Adrenal gland (tissue), 9 donors: ENCODE measurements at regions not wholly inside any gene's neighbourhood (a gene's known extent, or its start where the extent isn't known, plus 50 kb on each side); places are given as distances from the start of the nearest gene placed in this dataset.
"Not testable (repeated sequence)": the region's sequence is repeated elsewhere in the genome, so short reads cannot be mapped to it uniquely, and the experiment has no call there.

Experiments
- DNase-seq, 7 donors: peaks; one replicate each; pipeline ENCODE4 v3.0.0-alpha.2; 2019 to 2020
- H3K27ac ChIP-seq, 5 donors: fragments of 200-600 bp; sonication (generic) in 4 of 5; 1 replicate in 3 of 5; 2 replicates in 2 of 5; pipeline versions ENCODE4 v1.5.1 to v1.8.0; 2016 to 2020; ENCODE audit warnings: mild to moderate bottlenecking in 1 of 5
- H3K27me3 ChIP-seq: fragments of 200-600 bp; 2 replicates; pipeline ENCODE4 v1.8.0; 2021
- H3K36me3 ChIP-seq, 2 donors: fragments of 200-600 bp; replicated peaks in 1 of 2; 1 replicate in 1 of 2; 2 replicates in 1 of 2; pipeline versions ENCODE4 v1.5.1 to v1.8.0; 2018 to 2022
- H3K4me1 ChIP-seq, 2 donors: fragments of 200-600 bp; replicated peaks in 1 of 2; 1 replicate in 1 of 2; 2 replicates in 1 of 2; pipeline versions ENCODE4 v1.5.1 to v1.8.0; 2018 to 2021
- H3K4me3 ChIP-seq, 4 donors: fragments of 200-600 bp; sonication (generic) in 3 of 4; one replicate each; pipeline ENCODE4 v1.5.1; 2016 to 2018
- H3K9me3 ChIP-seq, 3 donors: fragments of 200-600 bp; sonication (generic) in 1 of 3; replicated peaks in 1 of 3; 1 replicate in 2 of 3; 2 replicates in 1 of 3; pipeline versions ENCODE4 v1.5.1 to v1.8.0; 2016 to 2021
- POLR2A ChIP-seq, 2 donors: fragments of 450-650 bp; IDR thresholded peaks; one replicate each; pipeline ENCODE4 v1.6.1; 2017; ENCODE audit warnings: antibody characterized with exemption in 2 of 2, mild to moderate bottlenecking in 2 of 2, moderate library complexity in 1 of 2
- WGBS, 4 donors: extraction: QIAGEN DNeasy Blood & Tissue Kit in 2 of 4; methylation state at CpG; one replicate each; pipeline versions ENCODE4 v1.1.5 to v1.1.7; 2013 to 2017; 5-methylcytosine and 5-hydroxymethylcytosine counted together
- intact Hi-C, 2 donors: fragments of 100-400 bp; cut with DNase I; formaldehyde crosslinking; loops; one replicate each; pipeline versions ENCODE4 v1.14.1 to v1.15.0; 2022 to 2023
- TF ChIP-seq, protein P1 (sequence below), 6 experiments: fragments of 450-650 bp in 4 of 6; fragments of 200-600 bp in 2 of 6; sonication (generic) in 1 of 6; IDR thresholded peaks; 1 replicate in 5 of 6; 2 replicates in 1 of 6; pipeline versions ENCODE4 v1.5.1 to v1.8.0; 2016 to 2021; ENCODE audit warnings: antibody characterized with exemption in 6 of 6, mild to moderate bottlenecking in 2 of 6, moderate library complexity in 1 of 6
- donor health status: healthy with polysubstance abuse.
- donor health status: Bipolar disorder and iron deficiency.
- donor health status: DM: yes; HTN: yes; CAD: no.
- donor health status: DM: no; HTN: no; CAD: no.
- donor health status: DM: no; HTN: no; CAD: no.

DNA sequence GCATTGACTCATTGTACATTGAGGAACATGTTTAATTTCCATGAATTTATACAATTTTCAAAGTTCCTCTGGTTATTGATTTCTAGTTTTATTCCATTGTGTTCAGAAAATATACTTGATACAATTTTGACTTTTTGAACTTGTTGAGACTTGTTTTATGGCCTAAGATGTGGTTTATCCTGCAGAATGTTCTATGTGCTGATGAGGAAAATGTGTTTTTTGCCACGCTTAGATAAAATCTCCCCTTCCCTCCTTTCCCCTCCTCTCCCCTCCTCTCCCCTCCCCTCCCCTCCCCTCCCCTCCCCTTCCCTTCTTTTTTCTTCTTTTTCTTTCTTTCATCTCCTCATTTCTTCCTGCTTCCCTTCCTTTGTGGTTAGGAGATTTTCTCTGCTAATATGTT is 470.8 kb upstream of the MAP3K7 start:
- Histone ChIP-seq H3K9me3 (no peaks in the 10 kb centered on the region), H3K27ac (no peak overlapping the region), H3K4me3 (no peak overlapping the region), H3K27me3 (no peaks in the 10 kb centered on the region), H3K4me1 (no peaks in the 10 kb centered on the region), H3K36me3 (no peaks in the 10 kb centered on the region)
- DNase-seq = no peak
- TF ChIP-seq, protein P1, sequence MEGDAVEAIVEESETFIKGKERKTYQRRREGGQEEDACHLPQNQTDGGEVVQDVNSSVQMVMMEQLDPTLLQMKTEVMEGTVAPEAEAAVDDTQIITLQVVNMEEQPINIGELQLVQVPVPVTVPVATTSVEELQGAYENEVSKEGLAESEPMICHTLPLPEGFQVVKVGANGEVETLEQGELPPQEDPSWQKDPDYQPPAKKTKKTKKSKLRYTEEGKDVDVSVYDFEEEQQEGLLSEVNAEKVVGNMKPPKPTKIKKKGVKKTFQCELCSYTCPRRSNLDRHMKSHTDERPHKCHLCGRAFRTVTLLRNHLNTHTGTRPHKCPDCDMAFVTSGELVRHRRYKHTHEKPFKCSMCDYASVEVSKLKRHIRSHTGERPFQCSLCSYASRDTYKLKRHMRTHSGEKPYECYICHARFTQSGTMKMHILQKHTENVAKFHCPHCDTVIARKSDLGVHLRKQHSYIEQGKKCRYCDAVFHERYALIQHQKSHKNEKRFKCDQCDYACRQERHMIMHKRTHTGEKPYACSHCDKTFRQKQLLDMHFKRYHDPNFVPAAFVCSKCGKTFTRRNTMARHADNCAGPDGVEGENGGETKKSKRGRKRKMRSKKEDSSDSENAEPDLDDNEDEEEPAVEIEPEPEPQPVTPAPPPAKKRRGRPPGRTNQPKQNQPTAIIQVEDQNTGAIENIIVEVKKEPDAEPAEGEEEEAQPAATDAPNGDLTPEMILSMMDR (IDR thresholded peaks at IDR 0.05) = no peak
- no peak for TF ChIP-seq POLR2A (IDR thresholded peaks at IDR 0.05)
- WGBS, 4 donors = 0 to 100% (median 92%) methylated on average over 1 of the region's 1 CpG
- intact Hi-C loops = no loop called here

DNA sequence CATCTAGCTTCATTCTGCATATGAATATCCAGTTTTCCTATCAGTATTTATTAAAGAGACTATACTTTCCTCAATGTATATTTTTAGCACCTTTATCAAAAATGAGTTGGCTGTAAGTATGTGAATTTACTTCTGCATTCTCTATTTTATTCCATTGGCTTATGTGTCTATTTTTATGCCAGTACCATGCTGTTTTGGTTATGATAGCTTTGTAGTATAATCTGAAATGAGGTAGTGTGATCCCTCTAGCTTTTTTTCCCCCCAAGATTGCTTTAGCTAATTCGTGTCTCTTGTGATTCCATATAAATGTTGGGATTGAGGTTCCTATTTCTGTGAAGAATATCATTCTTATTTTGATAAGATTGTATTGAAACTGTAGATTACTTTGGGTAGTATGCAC is 469.1 kb upstream of the MAP3K7 start:
- H3K27me3 ChIP-seq = no peaks in the 10 kb centered on the region
- TF ChIP-seq, protein P1 (IDR thresholded peaks at IDR 0.05) = no peak
- TF ChIP-seq POLR2A (IDR thresholded peaks at IDR 0.05) = no peak
- H3K27ac ChIP-seq = no peak overlapping the region
- no peaks in the 10 kb centered on the region for H3K4me1 ChIP-seq
- no peak overlapping the region for H3K4me3 ChIP-seq
- DNase-seq = no peak
- H3K9me3 ChIP-seq = no peaks in the 10 kb centered on the region
- H3K36me3 ChIP-seq = no peaks in the 10 kb centered on the region
- WGBS, 4 donors = 39 to 67% (median 45%) methylated on average over 1 of the region's 1 CpG
- intact Hi-C loops = no loop called here

DNA sequence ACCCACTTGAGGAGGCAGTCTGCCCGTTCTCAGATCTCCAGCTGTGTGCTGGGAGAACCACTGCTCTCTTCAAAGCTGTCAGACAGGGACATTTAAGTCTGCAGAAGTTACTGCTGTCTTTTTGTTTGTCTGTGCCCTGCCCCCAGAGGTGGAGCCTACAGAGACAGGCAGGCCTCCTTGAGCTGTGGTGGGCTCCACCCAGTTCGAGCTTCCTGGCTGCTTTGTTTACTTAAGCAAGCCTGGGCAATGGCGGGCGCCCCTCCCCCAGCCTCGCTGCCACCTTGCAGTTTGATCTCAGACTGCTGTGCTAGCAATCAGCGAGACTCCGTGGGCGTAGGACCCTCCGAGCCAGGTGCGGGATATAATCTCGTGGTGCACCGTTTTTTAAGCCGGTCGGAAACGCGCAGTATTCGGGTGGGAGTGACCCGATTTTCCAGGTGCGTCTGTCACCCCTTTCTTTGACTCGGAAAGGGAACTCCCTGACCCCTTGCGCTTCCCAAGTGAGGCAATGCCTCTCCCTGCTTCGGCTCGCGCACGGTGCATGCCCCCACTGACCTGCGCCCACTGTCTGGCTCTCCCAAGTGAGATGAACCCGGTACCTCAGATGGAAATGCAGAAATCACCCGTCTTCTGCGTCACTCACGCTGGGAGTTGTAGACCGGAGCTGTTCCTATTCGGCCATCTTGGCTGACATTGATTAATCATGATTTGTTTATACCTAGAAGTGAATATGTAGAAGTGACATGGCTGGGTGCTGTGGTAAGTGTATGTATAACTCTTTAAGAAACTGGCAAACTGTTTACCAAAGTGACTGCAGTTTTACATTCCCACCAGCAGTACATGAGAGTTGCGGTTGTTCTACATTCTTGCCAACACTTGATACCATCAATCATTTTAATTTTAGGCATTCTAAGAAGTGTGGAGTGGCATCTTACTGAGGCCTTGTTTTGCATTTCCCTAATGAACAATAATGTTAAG is 465.9 kb upstream of the MAP3K7 start:
- H3K9me3 ChIP-seq, DNase-seq, intact Hi-C loops, H3K27me3 ChIP-seq, H3K36me3 ChIP-seq, H3K4me1 ChIP-seq, H3K4me3 ChIP-seq, H3K27ac ChIP-seq: not testable (repeated sequence)
- 88 to 93% (median 91%) methylated on average over 21 to 30 of the region's 33 CpGs for WGBS, 4 donors

DNA sequence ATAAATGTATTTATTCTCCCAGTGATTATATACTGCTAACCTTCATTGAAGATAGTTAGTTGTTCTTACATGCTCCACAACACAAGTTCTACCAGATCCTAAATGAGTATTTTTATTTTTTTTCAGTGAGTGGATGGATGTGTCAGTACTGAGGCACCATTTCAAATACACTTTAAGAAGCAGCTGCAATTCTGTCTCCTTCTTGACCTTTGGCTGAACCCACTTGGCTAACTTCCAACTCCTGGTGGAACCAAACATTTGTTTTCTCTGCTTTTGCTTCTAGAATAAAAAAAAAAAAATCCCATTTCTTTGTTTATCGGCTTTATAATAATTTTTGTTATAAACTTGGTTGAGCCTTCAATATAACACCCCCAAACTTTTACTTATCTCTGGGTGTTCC is 458.3 kb upstream of the MAP3K7 start:
- Histone ChIP-seq H3K27me3 (no peaks in the 10 kb centered on the region), H3K27ac (no peak overlapping the region), H3K9me3 (no peaks in the 10 kb centered on the region), H3K4me3 (no peak overlapping the region), H3K36me3 (no peaks in the 10 kb centered on the region), H3K4me1 (no peaks in the 10 kb centered on the region)
- peak in 2 of 7 donors; percentile 17 to 23 for DNase-seq
- 41 to 66% (median 61%) methylated on average over 1 of the region's 1 CpG for WGBS, 4 donors
- no peak for TF ChIP-seq POLR2A (IDR thresholded peaks at IDR 0.05)
- TF ChIP-seq, protein P1 (IDR thresholded peaks at IDR 0.05) = no peak
- intact Hi-C loops = no loop called here

DNA sequence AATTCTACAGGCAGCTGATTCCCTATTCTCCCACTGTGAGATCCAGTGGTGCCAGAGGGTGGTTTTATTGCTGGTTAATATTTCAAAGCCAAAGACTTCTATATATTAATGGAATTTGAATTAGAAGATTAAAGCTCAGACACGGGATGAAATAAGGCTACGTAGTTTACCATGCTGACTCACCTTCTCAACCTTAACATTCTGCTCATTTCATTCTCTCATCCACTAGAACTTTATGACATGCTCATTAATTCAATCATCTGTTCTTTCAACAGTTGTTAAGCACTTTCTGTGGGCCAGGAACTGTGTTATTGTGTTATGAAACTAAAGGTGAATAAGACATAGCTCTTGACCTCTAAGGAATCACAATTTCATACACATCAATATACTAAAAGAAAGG is 456.9 kb upstream of the MAP3K7 start:
- no peak for DNase-seq
- no peak for TF ChIP-seq POLR2A (IDR thresholded peaks at IDR 0.05)
- TF ChIP-seq, protein P1 (IDR thresholded peaks at IDR 0.05) = no peak
- 82 to 94% (median 90%) methylated on average over 2 of the region's 2 CpGs for WGBS, 4 donors
- no peaks in the 10 kb centered on the region for H3K9me3 ChIP-seq
- no peak overlapping the region for H3K27ac ChIP-seq
- H3K4me1 ChIP-seq = no peaks in the 10 kb centered on the region
- no peaks in the 10 kb centered on the region for H3K27me3 ChIP-seq
- no peaks in the 10 kb centered on the region for H3K36me3 ChIP-seq
- H3K4me3 ChIP-seq = no peak overlapping the region
- intact Hi-C loops = no loop called here
